ENCODE measurements at regions not wholly inside any gene's neighbourhood (a gene's known extent, or its start where the extent isn't known, plus 50 kb on each side); places are given as distances from the start of the nearest gene placed in this dataset.
A peak's percentile ranks its signal among the peaks of the same experiment; 100 is the strongest.

DNA sequence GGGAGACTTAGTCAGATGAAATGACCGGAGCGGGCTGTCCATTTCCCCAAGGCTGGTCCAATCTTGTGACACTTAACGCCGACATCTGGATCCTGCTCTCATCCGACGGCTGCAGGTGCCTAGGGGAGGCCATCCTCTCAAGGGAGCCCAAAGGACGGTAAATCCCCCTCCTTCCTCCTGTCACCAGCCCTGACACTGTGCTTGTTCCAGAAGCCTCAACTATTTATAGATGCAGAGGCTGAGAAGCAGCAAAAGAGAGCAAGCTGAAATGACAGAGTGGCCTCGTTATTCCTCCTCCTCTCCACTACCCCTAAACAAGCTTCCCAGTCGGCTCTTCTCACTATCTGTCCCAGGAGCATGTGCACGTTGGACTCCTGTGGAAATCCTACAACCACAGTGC lies 533.7 kb downstream of the LIG4 start:
- ATAC-seq: no peak
- ChIA-PET POLR2A (no interaction called here), CTCF (no interaction called here)
- no peak for DNase-seq (ENCODE audit: low spot score)
- peaks cover 2% of the 10 kb centered on the region for H3K9me3 Mint-ChIP-seq
- peaks cover 4% of the 10 kb centered on the region; the same call in 1 of the 2 replicates for H3K4me1 Mint-ChIP-seq
- H3K36me3 Mint-ChIP-seq: no peaks in the 10 kb centered on the region
- no peak overlapping the region for H3K27ac Mint-ChIP-seq
- no peaks in the 10 kb centered on the region for H3K27me3 Mint-ChIP-seq (ENCODE audit: low read depth)
- TF ChIP-seq MAX (CRISPR knock-in tag; IDR thresholded peaks at IDR 0.05): no peak
- no peak for TF ChIP-seq ZNF671 (CRISPR knock-in tag; IDR thresholded peaks at IDR 0.05)
- no peak overlapping the region for H3K4me3 Mint-ChIP-seq

- H3K27me3 Mint-ChIP-seq (ENCODE audit: low read depth): no peaks in the 10 kb centered on the region
- no peaks in the 10 kb centered on the region for H3K9me3 Mint-ChIP-seq
- H3K36me3 Mint-ChIP-seq: no peaks in the 10 kb centered on the region
- peaks cover 4% of the 10 kb centered on the region; the same call in 1 of the 2 replicates for H3K4me1 Mint-ChIP-seq
- TF ChIP-seq, protein P1, sequence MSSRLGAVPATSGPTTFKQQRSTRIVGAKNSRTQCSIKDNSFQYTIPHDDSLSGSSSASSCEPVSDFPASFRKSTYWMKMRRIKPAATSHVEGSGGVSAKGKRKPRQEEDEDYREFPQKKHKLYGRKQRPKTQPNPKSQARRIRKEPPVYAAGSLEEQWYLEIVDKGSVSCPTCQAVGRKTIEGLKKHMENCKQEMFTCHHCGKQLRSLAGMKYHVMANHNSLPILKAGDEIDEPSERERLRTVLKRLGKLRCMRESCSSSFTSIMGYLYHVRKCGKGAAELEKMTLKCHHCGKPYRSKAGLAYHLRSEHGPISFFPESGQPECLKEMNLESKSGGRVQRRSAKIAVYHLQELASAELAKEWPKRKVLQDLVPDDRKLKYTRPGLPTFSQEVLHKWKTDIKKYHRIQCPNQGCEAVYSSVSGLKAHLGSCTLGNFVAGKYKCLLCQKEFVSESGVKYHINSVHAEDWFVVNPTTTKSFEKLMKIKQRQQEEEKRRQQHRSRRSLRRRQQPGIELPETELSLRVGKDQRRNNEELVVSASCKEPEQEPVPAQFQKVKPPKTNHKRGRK (CRISPR knock-in tag; IDR thresholded peaks at IDR 0.05; ENCODE audit: borderline replicate concordance): no peak
- TF ChIP-seq, protein P2, sequence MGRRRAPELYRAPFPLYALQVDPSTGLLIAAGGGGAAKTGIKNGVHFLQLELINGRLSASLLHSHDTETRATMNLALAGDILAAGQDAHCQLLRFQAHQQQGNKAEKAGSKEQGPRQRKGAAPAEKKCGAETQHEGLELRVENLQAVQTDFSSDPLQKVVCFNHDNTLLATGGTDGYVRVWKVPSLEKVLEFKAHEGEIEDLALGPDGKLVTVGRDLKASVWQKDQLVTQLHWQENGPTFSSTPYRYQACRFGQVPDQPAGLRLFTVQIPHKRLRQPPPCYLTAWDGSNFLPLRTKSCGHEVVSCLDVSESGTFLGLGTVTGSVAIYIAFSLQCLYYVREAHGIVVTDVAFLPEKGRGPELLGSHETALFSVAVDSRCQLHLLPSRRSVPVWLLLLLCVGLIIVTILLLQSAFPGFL (CRISPR knock-in tag; IDR thresholded peaks at IDR 0.05; ENCODE audit: borderline replicate concordance): no peak
- no peak for TF ChIP-seq ZNF121 (CRISPR knock-in tag; IDR thresholded peaks at IDR 0.05)
- TF ChIP-seq NR3C1 (CRISPR knock-in tag; conservative IDR thresholded peaks at IDR 0.05; ENCODE audit: low read depth): no peak
- TF ChIP-seq NR2C2 (CRISPR knock-in tag; IDR thresholded peaks at IDR 0.05): no peak; the same call in 1 of the 2 replicates
- TF ChIP-seq JAZF1 (CRISPR knock-in tag; IDR thresholded peaks at IDR 0.05): no peak
- TF ChIP-seq, protein P3, sequence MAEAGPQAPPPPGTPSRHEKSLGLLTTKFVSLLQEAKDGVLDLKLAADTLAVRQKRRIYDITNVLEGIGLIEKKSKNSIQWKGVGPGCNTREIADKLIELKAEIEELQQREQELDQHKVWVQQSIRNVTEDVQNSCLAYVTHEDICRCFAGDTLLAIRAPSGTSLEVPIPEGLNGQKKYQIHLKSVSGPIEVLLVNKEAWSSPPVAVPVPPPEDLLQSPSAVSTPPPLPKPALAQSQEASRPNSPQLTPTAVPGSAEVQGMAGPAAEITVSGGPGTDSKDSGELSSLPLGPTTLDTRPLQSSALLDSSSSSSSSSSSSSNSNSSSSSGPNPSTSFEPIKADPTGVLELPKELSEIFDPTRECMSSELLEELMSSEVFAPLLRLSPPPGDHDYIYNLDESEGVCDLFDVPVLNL (CRISPR knock-in tag; IDR thresholded peaks at IDR 0.05; ENCODE audit: borderline replicate concordance, low read depth): no peak
- no peak for TF ChIP-seq PRRX2 (CRISPR knock-in tag; IDR thresholded peaks at IDR 0.05)
- no peak for TF ChIP-seq ZNF263 (CRISPR knock-in tag; IDR thresholded peaks at IDR 0.05; ENCODE audit: low read depth)
- TF ChIP-seq CBFB (CRISPR knock-in tag; IDR thresholded peaks at IDR 0.05; ENCODE audit: low read depth): no peak
- no peak for TF ChIP-seq USF1 (CRISPR knock-in tag; IDR thresholded peaks at IDR 0.05)
- TF ChIP-seq, protein P4, sequence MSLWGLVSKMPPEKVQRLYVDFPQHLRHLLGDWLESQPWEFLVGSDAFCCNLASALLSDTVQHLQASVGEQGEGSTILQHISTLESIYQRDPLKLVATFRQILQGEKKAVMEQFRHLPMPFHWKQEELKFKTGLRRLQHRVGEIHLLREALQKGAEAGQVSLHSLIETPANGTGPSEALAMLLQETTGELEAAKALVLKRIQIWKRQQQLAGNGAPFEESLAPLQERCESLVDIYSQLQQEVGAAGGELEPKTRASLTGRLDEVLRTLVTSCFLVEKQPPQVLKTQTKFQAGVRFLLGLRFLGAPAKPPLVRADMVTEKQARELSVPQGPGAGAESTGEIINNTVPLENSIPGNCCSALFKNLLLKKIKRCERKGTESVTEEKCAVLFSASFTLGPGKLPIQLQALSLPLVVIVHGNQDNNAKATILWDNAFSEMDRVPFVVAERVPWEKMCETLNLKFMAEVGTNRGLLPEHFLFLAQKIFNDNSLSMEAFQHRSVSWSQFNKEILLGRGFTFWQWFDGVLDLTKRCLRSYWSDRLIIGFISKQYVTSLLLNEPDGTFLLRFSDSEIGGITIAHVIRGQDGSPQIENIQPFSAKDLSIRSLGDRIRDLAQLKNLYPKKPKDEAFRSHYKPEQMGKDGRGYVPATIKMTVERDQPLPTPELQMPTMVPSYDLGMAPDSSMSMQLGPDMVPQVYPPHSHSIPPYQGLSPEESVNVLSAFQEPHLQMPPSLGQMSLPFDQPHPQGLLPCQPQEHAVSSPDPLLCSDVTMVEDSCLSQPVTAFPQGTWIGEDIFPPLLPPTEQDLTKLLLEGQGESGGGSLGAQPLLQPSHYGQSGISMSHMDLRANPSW (CRISPR knock-in tag; conservative IDR thresholded peaks at IDR 0.05; ENCODE audit: low read depth): no peak
- no peak for TF ChIP-seq MYBL2 (CRISPR knock-in tag; IDR thresholded peaks at IDR 0.05)
- TF ChIP-seq, protein P5, sequence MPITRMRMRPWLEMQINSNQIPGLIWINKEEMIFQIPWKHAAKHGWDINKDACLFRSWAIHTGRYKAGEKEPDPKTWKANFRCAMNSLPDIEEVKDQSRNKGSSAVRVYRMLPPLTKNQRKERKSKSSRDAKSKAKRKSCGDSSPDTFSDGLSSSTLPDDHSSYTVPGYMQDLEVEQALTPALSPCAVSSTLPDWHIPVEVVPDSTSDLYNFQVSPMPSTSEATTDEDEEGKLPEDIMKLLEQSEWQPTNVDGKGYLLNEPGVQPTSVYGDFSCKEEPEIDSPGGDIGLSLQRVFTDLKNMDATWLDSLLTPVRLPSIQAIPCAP (CRISPR knock-in tag; IDR thresholded peaks at IDR 0.05): no peak
- CTCF ChIA-PET: interaction anchor here (0.6 to 1.4 kb wide), 3 partner anchors 11 to 482 kb away, joined by 3 read pairs; a partner anchor contains a TSS
- H3K4me3 Mint-ChIP-seq: no peak overlapping the region
- DNase-seq (ENCODE audit: low spot score) (no peak), ATAC-seq (peak; percentile 32)
- no peak overlapping the region for H3K27ac Mint-ChIP-seq
- POLR2A ChIA-PET: no interaction called here
Observed at GRCh38 chr13:107680115-107680514, 535.2 kb downstream of the LIG4 start.
